ENCODE measurements at regions not wholly inside any gene's neighbourhood (a gene's known extent, or its start where the extent isn't known, plus 50 kb on each side); places are given as distances from the start of the nearest gene placed in this dataset.

DNA sequence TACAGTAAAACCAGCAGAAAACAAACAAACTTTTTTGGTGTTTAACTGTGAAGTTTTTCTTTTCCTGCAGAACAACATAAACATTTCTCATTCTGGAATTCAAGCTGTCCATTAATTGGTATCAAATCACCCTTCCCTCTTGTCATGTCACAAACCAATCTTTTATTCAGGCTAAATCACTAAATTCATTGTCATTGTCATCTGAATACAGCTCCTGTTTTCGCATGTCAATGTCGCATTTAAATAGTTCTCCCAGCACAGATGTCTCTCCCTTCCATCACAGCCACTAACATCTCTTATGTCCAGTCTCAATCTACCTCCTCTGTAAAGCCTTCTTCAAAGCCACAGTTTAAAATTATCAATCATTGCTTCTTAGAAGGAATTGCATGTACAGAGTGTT lies 192.1 kb upstream of the PCDH10 start:
- TF ChIP-seq GATA3 (IDR thresholded peaks at IDR 0.05; ENCODE audit: low read depth, low read length) (no peak), GATA2 (IDR thresholded peaks at IDR 0.05; ENCODE audit: low read depth, low read length) (no peak)

DNA sequence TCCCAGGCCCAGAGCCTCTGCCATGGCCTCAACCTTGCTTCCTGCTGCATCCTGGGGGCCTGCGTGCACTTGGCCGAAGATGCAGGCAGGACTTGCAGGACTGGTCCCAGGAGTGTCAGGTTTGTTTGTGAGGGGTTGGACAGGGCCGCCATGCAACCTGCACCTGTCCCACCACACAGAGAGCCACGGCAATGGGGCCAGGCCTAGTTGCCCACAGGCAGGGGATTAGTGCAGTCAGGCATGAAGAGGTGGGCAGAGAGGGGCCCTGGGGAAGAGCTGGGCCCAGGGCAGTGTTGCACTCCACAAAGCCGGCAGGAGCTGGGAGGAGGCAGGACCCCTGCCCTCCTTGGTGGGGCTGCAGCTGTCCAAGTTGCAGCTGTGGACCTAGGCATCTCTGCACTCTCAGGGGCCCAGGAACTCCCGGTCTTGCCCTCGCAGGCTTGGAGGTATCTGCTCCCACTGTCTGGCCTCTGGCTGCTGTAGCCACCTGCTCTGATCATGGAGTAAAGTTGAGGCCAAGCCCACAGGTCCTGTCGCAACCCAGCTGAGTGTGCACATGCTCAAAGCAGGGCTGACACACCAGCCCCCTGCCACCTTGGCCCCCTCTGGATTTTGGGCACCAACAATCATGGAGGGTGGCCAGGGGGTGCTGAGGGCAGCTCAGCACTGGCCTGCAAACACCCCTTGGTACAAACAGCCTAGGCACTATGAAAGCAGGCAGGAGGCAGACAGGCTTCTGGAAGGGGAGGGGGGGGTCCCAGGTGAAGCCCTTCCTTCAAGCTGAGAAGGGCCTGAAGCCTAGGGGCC lies 190.4 kb upstream of the PCDH10 start:
- TF ChIP-seq GATA3 (IDR thresholded peaks at IDR 0.05; ENCODE audit: low read depth, low read length) = no peak
- no peak for TF ChIP-seq GATA2 (IDR thresholded peaks at IDR 0.05; ENCODE audit: low read depth, low read length)

DNA sequence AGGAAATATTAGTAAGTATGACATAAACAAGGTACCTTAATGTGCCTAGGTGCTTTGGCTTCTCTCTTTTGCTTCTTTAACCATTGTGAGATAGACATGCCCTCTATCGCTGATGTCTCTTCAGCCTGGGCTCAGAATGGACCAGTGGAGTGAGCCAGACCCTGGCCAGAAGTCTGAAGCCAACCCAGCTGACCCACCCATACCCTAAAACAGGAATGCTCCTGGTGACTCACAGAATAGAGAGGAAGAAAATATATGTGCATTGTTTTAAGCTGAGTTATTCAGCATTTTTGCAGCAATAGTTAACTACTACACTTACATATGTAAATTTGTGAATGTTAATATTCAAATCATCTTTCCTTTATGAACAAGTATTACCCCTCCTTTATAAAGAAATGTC lies 167.5 kb upstream of the PCDH10 start:
- no peak for TF ChIP-seq GATA2 (IDR thresholded peaks at IDR 0.05; ENCODE audit: low read depth, low read length)
- no peak for TF ChIP-seq GATA3 (IDR thresholded peaks at IDR 0.05; ENCODE audit: low read depth, low read length)

DNA sequence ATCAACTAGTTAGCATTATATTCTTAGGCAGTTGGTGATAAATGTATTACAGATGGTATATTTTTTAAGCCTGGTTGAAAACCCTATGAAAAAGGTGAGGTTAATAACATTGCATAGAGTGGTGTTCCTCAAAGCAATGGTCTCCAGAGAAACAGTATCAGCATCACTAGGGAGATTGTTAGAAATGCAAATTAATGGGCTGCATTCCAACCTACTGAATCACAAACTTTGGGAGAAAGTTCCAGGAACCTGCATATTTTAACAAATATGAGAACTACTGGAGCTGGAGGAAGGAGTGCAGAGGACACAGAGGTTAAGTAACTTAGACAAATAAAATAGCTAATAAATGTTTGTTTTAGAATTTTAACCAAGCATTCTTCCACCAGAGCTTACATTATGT lies 166.9 kb upstream of the PCDH10 start:
- no peak for TF ChIP-seq GATA2 (IDR thresholded peaks at IDR 0.05; ENCODE audit: low read depth, low read length)
- no peak for TF ChIP-seq GATA3 (IDR thresholded peaks at IDR 0.05; ENCODE audit: low read depth, low read length)

DNA sequence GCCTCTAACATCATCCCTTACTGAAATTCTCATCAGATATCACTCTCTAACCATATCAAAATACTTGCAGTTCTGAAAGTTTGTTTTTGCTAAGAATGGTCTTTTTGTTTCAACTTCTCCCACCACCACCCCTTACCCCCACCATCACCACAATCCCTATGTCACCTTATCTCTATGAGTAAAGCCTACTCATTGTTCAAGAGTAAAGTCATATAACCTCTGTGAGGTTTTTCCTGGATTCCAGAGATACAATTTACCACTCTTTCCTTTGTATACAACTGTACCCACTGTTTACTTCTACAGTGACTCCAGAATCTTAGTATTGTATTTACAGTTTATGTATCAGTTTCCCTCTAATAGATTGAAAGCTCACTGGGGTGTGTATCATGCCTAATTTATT lies 158.0 kb upstream of the PCDH10 start:
- TF ChIP-seq GATA3 (IDR thresholded peaks at IDR 0.05; ENCODE audit: low read depth, low read length) (no peak), GATA2 (IDR thresholded peaks at IDR 0.05; ENCODE audit: low read depth, low read length) (no peak)

DNA sequence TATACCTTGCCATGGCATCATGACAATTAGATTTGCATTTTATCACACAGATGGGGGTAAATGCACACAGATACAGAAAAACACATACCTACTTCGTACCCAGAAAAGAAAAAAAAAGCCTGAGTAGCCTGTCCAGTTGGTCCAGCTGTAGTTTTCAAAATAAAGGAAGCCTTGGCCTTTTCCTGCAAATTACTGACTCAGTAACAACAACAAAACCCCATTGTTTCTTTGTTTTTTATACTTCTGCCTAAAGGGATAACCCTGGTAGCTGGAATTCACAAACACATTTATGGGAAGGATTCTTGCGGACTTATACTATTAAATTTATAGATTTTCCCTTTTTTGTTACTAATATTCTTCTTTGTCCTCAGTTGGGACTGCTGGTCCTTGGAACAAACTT lies 156.4 kb upstream of the PCDH10 start:
- no peak for TF ChIP-seq GATA3 (IDR thresholded peaks at IDR 0.05; ENCODE audit: low read depth, low read length)
- TF ChIP-seq GATA2 (IDR thresholded peaks at IDR 0.05; ENCODE audit: low read depth, low read length) = no peak

DNA sequence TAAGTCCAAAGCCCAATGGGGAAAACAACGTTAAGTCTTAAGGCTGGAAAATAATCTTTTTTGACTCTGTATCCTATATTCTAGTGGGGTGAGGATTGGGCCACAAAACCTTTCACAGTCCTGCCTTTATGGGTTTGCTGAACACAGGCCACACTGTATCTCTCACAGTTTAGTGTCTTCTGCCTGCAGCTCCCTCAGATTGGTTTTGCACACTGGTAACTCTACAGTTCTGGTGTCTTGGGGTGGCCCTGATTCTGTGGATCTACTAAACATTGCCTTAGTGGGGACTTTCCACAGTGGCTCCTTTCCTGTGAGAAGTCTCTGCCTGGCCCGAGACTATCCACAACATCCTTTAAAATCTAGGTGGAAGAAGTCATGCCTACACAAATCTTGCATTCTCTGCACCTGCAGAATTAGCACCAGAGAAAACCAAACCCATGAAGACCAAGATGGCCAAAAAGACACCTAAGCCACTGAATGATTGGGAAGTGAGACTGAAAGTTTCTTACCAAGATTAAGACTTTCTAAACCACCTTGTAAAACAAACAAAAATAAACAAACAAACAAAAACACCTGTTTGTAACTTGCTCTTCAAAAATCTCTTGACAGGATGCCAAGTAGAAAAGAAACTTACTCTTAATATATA lies 150.4 kb upstream of the PCDH10 start:
- TF ChIP-seq GATA2 (IDR thresholded peaks at IDR 0.05; ENCODE audit: low read depth, low read length) (no peak), GATA3 (IDR thresholded peaks at IDR 0.05; ENCODE audit: low read depth, low read length) (no peak)

DNA sequence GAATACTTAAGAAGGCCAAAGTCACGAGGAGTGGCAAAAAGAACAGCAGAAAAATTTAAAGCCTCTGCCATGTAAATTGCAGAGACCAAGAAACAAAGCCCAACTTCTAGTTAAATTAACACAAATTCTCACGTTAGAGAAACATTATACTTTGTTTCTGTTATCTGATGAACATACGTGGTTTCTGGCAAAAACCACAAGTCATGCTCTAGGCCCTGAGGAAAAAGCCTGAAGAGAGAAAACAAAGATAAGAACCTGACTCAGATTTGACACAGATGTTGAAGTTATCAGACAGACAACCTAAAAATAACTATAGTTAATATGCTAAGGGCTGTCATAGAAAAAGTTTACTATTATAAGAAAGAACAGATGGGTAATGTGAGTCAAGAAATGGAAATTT lies 149.1 kb upstream of the PCDH10 start:
- TF ChIP-seq GATA3 (IDR thresholded peaks at IDR 0.05; ENCODE audit: low read depth, low read length) = no peak
- TF ChIP-seq GATA2 (IDR thresholded peaks at IDR 0.05; ENCODE audit: low read depth, low read length) = no peak

DNA sequence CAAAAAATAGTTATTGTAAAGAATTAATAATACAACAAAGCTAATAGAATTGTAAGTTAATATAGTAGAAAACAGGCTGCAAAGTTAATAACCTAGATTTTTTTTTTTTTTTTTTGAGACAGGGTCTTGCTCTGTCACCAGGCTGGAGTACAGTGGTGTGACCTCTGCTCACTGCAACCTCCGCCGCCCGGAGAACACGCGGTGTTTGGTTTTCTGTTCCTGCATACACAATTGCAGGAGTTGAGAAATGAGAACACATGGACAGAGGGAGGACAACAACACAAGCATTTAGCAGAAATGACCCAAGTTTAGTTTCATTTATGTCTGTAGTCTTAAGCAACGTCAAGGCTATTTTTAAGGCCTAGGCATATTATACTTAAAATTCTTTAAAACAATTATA lies 145.9 kb upstream of the PCDH10 start:
- no peak for TF ChIP-seq GATA2 (IDR thresholded peaks at IDR 0.05; ENCODE audit: low read depth, low read length)
- TF ChIP-seq GATA3 (IDR thresholded peaks at IDR 0.05; ENCODE audit: low read depth, low read length) = no peak

DNA sequence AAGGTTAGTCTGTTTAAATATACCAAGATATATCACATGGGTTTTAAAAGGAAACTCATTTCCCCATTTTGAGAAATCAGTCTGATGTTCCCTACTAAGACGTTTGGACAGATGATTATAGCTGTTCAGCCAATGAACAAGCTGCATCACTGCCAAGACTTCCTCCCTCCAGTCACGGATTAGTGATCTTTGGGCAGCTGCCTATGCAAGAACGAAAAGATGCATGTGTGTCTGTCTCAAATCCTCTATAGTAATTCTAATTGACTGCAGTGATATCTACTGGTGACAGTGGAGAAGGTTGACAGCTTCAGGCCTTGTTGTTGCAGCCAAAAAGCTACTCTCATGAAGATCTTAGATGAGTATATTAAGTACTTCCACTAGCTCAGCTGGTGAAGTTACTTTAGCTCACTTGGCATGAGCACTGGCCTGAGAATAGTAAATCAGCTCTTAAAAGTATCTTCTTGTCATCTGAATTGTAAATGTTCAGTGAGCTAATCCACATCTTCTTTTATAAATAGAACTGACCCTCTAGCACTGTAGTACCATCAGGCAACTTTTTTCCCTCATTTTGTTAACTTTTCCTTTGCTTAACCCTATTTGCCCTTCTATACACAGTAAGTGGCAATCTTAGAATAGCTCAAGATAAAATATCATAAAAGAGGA lies 134.5 kb upstream of the PCDH10 start:
- no peak for TF ChIP-seq GATA3 (IDR thresholded peaks at IDR 0.05; ENCODE audit: low read depth, low read length)
- TF ChIP-seq GATA2 (IDR thresholded peaks at IDR 0.05; ENCODE audit: low read depth, low read length) = no peak

DNA sequence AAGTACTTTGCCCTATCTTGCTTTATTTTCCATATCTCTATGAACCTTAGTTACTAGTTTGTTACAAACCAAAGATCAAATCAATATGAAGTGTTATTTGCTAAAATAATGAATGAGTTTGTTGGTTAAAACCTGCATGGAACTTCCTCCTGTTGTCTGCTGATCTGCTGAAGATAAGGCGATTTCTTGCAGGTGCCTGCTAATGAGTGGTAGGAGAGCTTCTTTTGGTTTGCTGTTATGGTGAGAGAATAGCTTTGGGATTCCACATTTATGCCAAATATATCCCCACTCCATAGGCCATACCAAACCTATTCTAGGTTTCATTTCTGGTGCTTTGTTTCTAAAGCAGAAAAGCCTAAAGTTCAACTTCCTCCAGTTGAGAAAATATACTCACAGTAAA lies 103.8 kb upstream of the PCDH10 start:
- TF ChIP-seq GATA3 (IDR thresholded peaks at IDR 0.05; ENCODE audit: low read depth, low read length) = no peak
- TF ChIP-seq GATA2 (IDR thresholded peaks at IDR 0.05; ENCODE audit: low read depth, low read length) = no peak

DNA sequence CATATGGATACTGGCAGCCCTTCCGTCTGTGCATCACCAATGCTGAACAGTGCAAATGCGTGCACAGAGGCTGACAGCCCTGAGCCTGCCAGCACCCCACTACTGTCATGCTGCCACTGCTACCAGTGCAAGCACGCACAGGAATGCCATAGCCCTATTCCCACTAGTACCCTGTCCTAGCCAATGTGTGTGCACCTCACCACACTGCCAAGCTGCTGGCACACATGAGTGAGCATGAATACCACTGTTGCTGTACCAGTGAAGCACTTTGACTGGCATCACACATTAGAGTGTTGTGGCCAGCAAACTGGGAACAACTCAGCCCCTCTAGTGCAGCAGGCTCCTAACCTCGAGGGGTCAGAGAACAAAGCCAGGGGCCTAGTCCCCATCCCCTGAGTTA lies 102.9 kb upstream of the PCDH10 start:
- TF ChIP-seq GATA2 (IDR thresholded peaks at IDR 0.05; ENCODE audit: low read depth, low read length) = no peak
- no peak for TF ChIP-seq GATA3 (IDR thresholded peaks at IDR 0.05; ENCODE audit: low read depth, low read length)

DNA sequence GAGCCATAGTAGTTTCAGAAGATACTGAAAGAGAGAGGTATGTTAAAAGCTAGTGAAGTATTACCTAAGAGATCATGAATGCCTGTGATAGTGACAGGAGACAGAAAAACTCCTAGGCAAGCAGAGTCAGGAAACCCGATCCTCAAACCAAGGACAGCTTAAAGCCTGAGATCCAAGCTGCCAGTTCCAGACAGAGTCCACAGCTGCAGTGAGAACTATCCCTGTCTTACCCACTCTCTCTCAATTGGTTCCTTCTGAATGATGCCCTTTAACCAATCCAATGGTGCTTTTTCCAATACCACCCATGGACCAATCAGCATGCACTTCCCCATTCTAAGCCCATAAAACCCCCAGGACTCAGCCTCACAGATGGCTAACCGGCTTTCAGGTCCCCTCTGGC lies 90.4 kb upstream of the PCDH10 start:
- no peak for TF ChIP-seq GATA3 (IDR thresholded peaks at IDR 0.05; ENCODE audit: low read depth, low read length)
- no peak for TF ChIP-seq GATA2 (IDR thresholded peaks at IDR 0.05; ENCODE audit: low read depth, low read length)

DNA sequence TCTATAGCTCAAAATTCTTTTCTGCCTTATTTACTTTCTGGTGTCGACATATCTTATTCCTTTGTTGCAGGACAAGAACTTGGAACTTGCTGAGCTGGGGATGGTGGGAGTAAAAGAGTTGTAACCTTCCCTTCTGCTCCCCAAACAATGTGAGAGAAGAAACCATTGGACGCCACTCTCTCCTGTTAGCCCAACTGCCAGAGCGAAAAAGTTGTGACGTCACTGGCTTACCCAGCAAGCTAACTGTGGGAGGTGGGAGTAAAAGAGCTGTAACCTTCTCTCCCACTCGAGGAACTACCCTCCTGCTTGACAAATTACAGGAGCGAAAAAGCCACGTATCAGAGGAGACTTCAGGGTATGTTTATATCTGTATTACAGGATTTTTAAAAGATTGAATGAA lies 90.0 kb upstream of the PCDH10 start:
- no peak for TF ChIP-seq GATA2 (IDR thresholded peaks at IDR 0.05; ENCODE audit: low read depth, low read length)
- no peak for TF ChIP-seq GATA3 (IDR thresholded peaks at IDR 0.05; ENCODE audit: low read depth, low read length)

DNA sequence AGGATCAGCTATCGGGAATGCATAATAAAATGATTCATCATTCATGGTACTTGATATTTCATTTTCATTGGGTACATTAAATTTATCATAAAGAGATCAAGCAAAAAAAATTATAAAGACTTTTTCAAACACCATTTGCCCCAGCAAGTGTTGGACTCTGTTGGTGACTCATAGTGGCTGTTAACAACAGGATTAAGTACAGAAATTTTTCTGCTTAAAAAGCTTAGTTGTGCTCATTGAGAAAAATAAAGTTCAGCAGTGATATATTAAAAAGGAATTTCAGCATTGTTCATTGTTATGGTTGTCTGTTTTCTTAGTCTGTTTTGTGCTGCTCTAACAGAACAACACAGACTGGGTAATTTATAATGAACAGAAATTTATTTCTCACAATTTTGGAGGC lies 86.2 kb upstream of the PCDH10 start:
- no peak for TF ChIP-seq GATA2 (IDR thresholded peaks at IDR 0.05; ENCODE audit: low read depth, low read length)

Measured in SH-SY5Y (cell line).